Spinal cord (tissue), 9 donors: ENCODE measurements at regions not wholly inside any gene's neighbourhood (a gene's known extent, or its start where the extent isn't known, plus 50 kb on each side); places are given as distances from the start of the nearest gene placed in this dataset.

Source experiments
- DNase-seq, 6 donors: peaks; one replicate each; pipeline versions ENCODE4 v3.0.0 to v3.0.0-alpha.2; 2013 to 2015; ENCODE audit warnings: low spot score in 6 of 6, low read depth in 4 of 6
- H3K27ac ChIP-seq: one replicate; pipeline ENCODE4 v1.5.1; 2013; ENCODE audit warnings: low read depth, low read length, control low read depth
- H3K27me3 ChIP-seq: one replicate; pipeline ENCODE4 v1.6.1; 2013; ENCODE audit warnings: low read length; ENCODE audit not compliant: control insufficient read depth, insufficient read depth
- H3K36me3 ChIP-seq: one replicate; pipeline ENCODE4 v1.6.1; 2013; ENCODE audit warnings: low read length; ENCODE audit not compliant: control insufficient read depth, insufficient read depth
- H3K4me1 ChIP-seq: one replicate; pipeline ENCODE4 v1.6.1; 2013; ENCODE audit warnings: low read length; ENCODE audit not compliant: control insufficient read depth, insufficient read depth
- H3K4me3 ChIP-seq: one replicate; pipeline ENCODE4 v1.5.1; 2013; ENCODE audit warnings: low read depth, low read length, control low read depth
- H3K9me3 ChIP-seq: one replicate; pipeline ENCODE4 v1.6.1; 2013; ENCODE audit warnings: low read length; ENCODE audit not compliant: control insufficient read depth, insufficient read depth
- WGBS: methylation state at CpG from one replicate; pipeline ENCODE4 v1.1.5; 2013; ENCODE audit warnings: missing lambda C conversion rate; ENCODE audit not compliant: insufficient coverage; 5-methylcytosine and 5-hydroxymethylcytosine counted together
- donor health status: healthy.

DNA sequence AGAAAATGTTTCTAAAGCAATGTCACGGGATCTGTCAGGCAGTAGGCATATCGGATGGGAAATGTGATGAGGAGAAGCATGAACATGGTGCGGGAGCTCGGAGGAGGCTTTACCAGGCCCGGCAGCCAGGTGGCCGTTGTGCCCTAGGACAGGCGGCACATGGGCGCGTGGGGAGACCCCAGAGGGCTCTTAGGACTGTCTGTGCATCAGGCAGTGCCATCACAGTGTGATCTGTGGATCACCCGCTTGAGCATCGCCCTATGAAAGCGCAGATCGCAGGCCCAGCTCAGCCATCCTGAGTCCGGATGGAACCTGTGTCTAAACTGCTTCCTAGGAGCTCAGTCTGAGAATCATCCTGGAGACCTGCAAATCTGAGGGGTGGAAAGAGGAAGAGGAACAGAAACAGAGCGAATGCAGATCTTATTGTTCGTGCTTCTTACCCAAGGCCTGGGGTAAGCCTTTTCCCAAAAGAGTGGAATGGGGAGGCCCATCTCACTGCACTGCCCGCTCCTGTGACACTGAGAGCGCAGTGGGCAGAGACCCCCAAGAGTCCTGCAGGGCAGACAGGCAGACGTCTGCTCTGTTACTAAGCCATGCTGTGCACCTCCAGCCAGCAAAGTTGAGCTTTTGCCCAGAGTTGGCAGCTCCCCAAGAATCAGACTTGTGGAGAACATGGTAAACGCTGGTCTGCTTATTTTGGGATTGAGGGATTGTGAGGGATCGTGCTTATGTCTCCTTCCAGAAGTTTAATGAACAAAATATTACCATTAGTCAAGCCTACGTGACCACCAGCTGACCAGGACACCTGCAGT is 251.0 kb downstream of the RHOU start:
- Histone ChIP-seq H3K36me3 (no peaks in the 10 kb centered on the region), H3K4me1 (peaks cover 39% of the 10 kb centered on the region), H3K27me3 (no peaks in the 10 kb centered on the region), H3K27ac (no peak overlapping the region), H3K4me3 (no peak overlapping the region), H3K9me3 (no peaks in the 10 kb centered on the region)
- peak in 5 of 6 donors; percentile 43 to 92 (median 56) for DNase-seq
- WGBS, result 78% methylated on average over 19 of the region's 22 CpGs

GRCh38 chr1:228987286-228987685 is 252.0 kb downstream of the RHOU start:
- H3K9me3 ChIP-seq, result no peaks in the 10 kb centered on the region
- no peaks in the 10 kb centered on the region for H3K36me3 ChIP-seq
- no peaks in the 10 kb centered on the region for H3K27me3 ChIP-seq
- no peak overlapping the region for H3K27ac ChIP-seq
- peaks cover 39% of the 10 kb centered on the region for H3K4me1 ChIP-seq
- no CpG with 5 or more reads among the region's 7 CpGs for WGBS
- H3K4me3 ChIP-seq, result no peak overlapping the region
- DNase-seq, result peak in 2 of 6 donors; percentile 55 to 95

- Histone ChIP-seq H3K4me1 (peaks cover 39% of the 10 kb centered on the region), H3K36me3 (no peaks in the 10 kb centered on the region), H3K9me3 (no peaks in the 10 kb centered on the region), H3K27ac (no peak overlapping the region), H3K27me3 (no peaks in the 10 kb centered on the region), H3K4me3 (no peak overlapping the region)
- peak in 1 of 6 donors; percentile 37 for DNase-seq
- WGBS, result 61% methylated on average over 4 of the region's 14 CpGs
Observed at GRCh38 chr1:228987736-228988506, 252.6 kb downstream of the RHOU start.

DNA sequence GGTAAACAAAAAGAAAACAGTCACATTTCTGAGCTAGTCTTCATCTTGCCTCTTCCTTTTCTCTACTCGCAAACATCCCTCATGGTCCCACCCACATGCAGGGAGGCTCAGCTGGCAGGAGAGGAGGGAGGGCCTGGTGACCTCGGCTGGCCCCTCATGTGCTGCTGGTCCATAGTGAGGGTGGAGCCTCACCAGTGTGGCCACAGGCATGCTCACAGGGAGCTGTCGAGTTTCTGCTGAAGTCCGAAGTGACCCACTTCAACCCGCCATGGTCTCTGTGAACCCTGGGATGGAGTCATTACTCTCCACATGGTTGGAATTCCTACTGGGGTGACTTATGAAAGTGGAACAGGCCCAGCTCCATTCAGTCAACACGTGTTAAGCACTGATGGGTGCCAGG is 253.4 kb downstream of the RHOU start:
- Histone ChIP-seq H3K4me1 (peaks cover 39% of the 10 kb centered on the region), H3K27me3 (no peaks in the 10 kb centered on the region), H3K27ac (no peak overlapping the region), H3K4me3 (no peak overlapping the region), H3K9me3 (no peaks in the 10 kb centered on the region), H3K36me3 (no peaks in the 10 kb centered on the region)
- 84% methylated on average over 4 of the region's 6 CpGs for WGBS
- DNase-seq, result no peak

DNA sequence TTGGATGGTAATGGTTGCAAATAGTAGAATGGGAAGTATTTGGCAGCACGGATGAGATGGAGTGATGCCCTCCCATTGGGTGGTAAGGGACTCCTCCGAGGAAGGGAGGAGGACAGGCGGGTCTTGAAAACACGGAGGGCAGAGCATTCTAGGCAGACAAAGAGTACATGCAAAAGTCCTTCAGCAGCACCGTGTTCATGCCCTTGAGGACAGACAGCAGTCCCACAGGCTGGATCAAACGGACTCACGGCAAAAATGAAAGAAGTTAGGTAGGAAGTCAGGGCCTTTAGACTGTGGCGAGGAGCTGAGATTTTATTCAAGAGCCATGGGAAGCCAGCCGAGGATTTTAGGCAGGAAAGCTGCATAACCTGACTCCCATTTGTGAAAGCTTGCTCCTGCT is 253.9 kb downstream of the RHOU start:
- Histone ChIP-seq H3K27ac (no peak overlapping the region), H3K27me3 (no peaks in the 10 kb centered on the region), H3K36me3 (no peaks in the 10 kb centered on the region), H3K9me3 (no peaks in the 10 kb centered on the region), H3K4me3 (no peak overlapping the region), H3K4me1 (peaks cover 39% of the 10 kb centered on the region)
- DNase-seq, result no peak
- WGBS, result 82% methylated on average over 9 of the region's 9 CpGs

GRCh38 chr1:228989676-228989991 is 254.4 kb downstream of the RHOU start:
- Histone ChIP-seq H3K4me1 (peaks cover 39% of the 10 kb centered on the region), H3K9me3 (no peaks in the 10 kb centered on the region), H3K27ac (no peak overlapping the region), H3K27me3 (no peaks in the 10 kb centered on the region), H3K36me3 (no peaks in the 10 kb centered on the region), H3K4me3 (no peak overlapping the region)
- 85% methylated on average over 5 of the region's 5 CpGs for WGBS
- DNase-seq, result no peak

GRCh38 chr1:228989992-228990827 is 254.9 kb downstream of the RHOU start:
- Histone ChIP-seq H3K9me3 (no peaks in the 10 kb centered on the region), H3K4me1 (peaks cover 39% of the 10 kb centered on the region), H3K27ac (no peak overlapping the region), H3K36me3 (no peaks in the 10 kb centered on the region), H3K27me3 (no peaks in the 10 kb centered on the region), H3K4me3 (no peak overlapping the region)
- WGBS, result 68% methylated on average over 10 of the region's 12 CpGs
- peak in 2 of 6 donors; percentile 70 to 72 for DNase-seq

DNA sequence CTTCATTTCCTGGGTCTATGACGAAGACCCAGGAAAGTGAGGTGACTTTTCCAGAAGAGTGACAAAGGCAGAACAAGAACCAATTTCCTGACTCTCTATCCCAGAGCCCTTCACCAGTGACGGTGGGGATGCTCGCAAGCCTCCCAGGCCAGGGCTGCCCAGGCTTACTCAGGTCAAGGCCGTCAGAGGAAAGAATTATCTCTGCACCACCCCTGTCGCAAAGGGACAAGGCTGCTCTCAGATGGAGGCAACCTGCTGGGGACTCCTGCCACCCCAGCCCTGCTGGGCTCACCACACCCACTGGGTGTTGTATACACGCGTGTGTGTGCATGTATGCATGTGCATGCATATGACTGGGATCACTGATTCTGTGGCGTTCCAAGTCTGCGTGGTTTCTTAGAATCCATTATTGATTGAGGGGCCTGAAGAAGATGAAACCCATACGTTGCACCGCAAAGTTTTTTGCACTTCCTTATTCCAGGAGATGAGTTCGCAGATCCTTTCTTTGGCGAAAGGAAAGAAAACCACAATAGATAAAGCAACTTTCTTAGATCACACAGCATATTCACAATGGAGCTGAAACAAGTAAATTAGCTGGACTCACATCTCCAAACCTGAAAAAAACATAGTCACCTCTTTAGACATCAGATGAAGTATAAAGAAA is 255.8 kb downstream of the RHOU start:
- Histone ChIP-seq H3K4me1 (peaks cover 34% of the 10 kb centered on the region), H3K27ac (no peak overlapping the region), H3K27me3 (no peaks in the 10 kb centered on the region), H3K9me3 (no peaks in the 10 kb centered on the region), H3K36me3 (no peaks in the 10 kb centered on the region), H3K4me3 (no peak overlapping the region)
- 92% methylated on average over 7 of the region's 13 CpGs for WGBS
- no peak for DNase-seq

DNA sequence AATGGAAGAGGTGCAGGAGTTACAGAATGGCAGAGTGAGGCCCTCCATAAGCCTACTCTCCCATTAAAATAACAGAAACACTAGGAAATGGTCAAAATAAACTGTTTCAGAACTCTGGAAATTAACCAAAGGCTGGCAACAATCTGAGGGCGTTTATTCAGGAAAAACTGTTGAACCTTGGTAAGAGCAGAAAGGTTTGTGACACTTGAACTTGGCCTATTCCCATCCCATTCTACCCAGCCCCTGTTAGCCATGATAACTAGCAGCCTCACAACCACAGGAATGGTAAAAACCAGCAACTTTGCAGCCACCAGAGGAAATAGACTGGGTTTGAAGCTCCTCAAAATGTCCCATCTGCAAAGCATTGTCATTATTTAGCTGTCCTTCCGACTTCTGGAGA is 256.8 kb downstream of the RHOU start:
- Histone ChIP-seq H3K4me3 (no peak overlapping the region), H3K27me3 (no peaks in the 10 kb centered on the region), H3K27ac (no peak overlapping the region), H3K9me3 (no peaks in the 10 kb centered on the region), H3K4me1 (peaks cover 32% of the 10 kb centered on the region), H3K36me3 (no peaks in the 10 kb centered on the region)
- no peak for DNase-seq
- 67% methylated on average over 2 of the region's 2 CpGs for WGBS
